OCI-LY7 (cell line): ENCODE measurements at regions not wholly inside any gene's neighbourhood (a gene's known extent, or its start where the extent isn't known, plus 50 kb on each side); places are given as distances from the start of the nearest gene placed in this dataset.

ENCODE experiments used
- EZH2phosphoT487 ChIP-seq: fragments of 200-600 bp; sonication (generic); IDR thresholded peaks from 2 replicates; pipeline ENCODE4 v1.6.1; 2018; ENCODE audit warnings: low read depth, borderline replicate concordance, mild to moderate bottlenecking, mixed run types, antibody characterized with exemption, low read length, moderate library complexity, mixed read lengths
- TF ChIP-seq, protein P1 (sequence below): fragments of 200-600 bp; sonication (generic); conservative IDR thresholded peaks from 2 replicates; pipeline ENCODE4 v1.5.1; 2014; ENCODE audit warnings: mild to moderate bottlenecking, antibody characterized with exemption, low read length, moderate library complexity, mixed read lengths

DNA sequence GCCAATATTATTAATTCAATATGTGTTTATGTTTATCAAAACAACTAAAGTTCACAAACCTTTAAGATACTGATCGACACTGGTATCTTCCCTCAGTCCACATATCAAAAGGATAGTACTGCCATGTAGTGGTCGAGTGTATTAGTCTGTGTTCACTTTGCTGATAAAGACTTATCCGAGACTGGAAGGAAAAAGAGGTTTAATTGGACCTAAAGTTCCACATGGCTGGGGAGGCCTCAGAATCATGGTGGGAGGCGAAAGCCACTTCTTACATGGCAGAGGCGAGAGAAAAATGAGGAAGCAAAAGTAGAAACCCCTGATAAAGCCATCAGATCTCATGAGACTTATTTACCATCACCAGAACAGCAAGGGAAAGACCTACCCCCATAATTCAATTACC is 325.4 kb upstream of the PHF14 start:
- TF ChIP-seq, protein P1, sequence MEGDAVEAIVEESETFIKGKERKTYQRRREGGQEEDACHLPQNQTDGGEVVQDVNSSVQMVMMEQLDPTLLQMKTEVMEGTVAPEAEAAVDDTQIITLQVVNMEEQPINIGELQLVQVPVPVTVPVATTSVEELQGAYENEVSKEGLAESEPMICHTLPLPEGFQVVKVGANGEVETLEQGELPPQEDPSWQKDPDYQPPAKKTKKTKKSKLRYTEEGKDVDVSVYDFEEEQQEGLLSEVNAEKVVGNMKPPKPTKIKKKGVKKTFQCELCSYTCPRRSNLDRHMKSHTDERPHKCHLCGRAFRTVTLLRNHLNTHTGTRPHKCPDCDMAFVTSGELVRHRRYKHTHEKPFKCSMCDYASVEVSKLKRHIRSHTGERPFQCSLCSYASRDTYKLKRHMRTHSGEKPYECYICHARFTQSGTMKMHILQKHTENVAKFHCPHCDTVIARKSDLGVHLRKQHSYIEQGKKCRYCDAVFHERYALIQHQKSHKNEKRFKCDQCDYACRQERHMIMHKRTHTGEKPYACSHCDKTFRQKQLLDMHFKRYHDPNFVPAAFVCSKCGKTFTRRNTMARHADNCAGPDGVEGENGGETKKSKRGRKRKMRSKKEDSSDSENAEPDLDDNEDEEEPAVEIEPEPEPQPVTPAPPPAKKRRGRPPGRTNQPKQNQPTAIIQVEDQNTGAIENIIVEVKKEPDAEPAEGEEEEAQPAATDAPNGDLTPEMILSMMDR, result no peak
- TF ChIP-seq EZH2phosphoT487, result no peak
